Astrocyte (in vitro differentiated cells and primary cell): ENCODE measurements at regions not wholly inside any gene's neighbourhood (a gene's known extent, or its start where the extent isn't known, plus 50 kb on each side); places are given as distances from the start of the nearest gene placed in this dataset.

Experiments used
- CTCF ChIP-seq: IDR thresholded peaks from 2 replicates; pipeline ENCODE4 v1.5.1; 2011; ENCODE audit warnings: low read depth, mild to moderate bottlenecking, inconsistent platforms, low read length, moderate library complexity; ENCODE audit not compliant: insufficient read depth
- EZH2 ChIP-seq: IDR thresholded peaks from 2 replicates; pipeline ENCODE4 v1.6.1; 2012; ENCODE audit warnings: mild to moderate bottlenecking, low read length, inconsistent platforms; ENCODE audit not compliant: insufficient read depth

GRCh38 chr15:31255732-31256377 is 70.8 kb upstream of the KLF13 start:
- TF ChIP-seq CTCF (no peak), EZH2 (no peak)
